Erythroblast (primary cell): ENCODE measurements at regions not wholly inside any gene's neighbourhood (a gene's known extent, or its start where the extent isn't known, plus 50 kb on each side); places are given as distances from the start of the nearest gene placed in this dataset.

ENCODE experiments used
- GATA1 ChIP-seq: IDR thresholded peaks from 2 replicates; pipeline ENCODE4 v1.6.1; 2011; ENCODE audit warnings: low read depth, mild to moderate bottlenecking, control low read depth, low read length, moderate library complexity
- POLR2A ChIP-seq: IDR thresholded peaks from 2 replicates; pipeline ENCODE4 v1.6.1; 2011; ENCODE audit warnings: mild to moderate bottlenecking, low read length

GRCh38 chr16:72242757-72243156, 70.8 kb upstream of the PMFBP1 start:
- TF ChIP-seq POLR2A = no peak
- TF ChIP-seq GATA1 = no peak
